GM23338 (cell line): ENCODE measurements at regions not wholly inside any gene's neighbourhood (a gene's known extent, or its start where the extent isn't known, plus 50 kb on each side); places are given as distances from the start of the nearest gene placed in this dataset.

ENCODE experiments used
- ATAC-seq: fragments of 200-7000 bp; cut with Tn5 transposase; 3 replicates; pipeline ENCODE4 v1.9.1; 2020
- DNase-seq: peaks from one replicate; pipeline ENCODE4 v3.0.0-alpha.2; 2015; ENCODE audit warnings: low spot score
- H2AFZ ChIP-seq: fragments of 200-600 bp; sonication (generic); 2 replicates; pipeline ENCODE4 v1.8.0; 2016; ENCODE audit warnings: antibody characterized with exemption, mild to moderate bottlenecking, moderate library complexity
- H3F3A ChIP-seq: fragments of 200-600 bp; sonication (generic); replicated peaks from 2 replicates; pipeline ENCODE4 v1.8.0; 2017; ENCODE audit warnings: antibody characterized with exemption, mixed run types, low read depth
- H3K27ac ChIP-seq: fragments of 200-600 bp; sonication (generic); 2 replicates; pipeline ENCODE4 v1.6.1; 2016; ENCODE audit warnings: low read depth
- H3K27me3 ChIP-seq: fragments of 200-600 bp; sonication (generic); 2 replicates; pipeline ENCODE4 v1.8.0; 2016; ENCODE audit warnings: mild to moderate bottlenecking, mixed run types, moderate library complexity; ENCODE audit not compliant: insufficient read depth
- H3K36me3 ChIP-seq: fragments of 200-600 bp; sonication (generic); 2 replicates; pipeline ENCODE4 v1.8.0; 2016; ENCODE audit warnings: mild to moderate bottlenecking; ENCODE audit not compliant: insufficient read depth
- H3K4me1 ChIP-seq: fragments of 200-600 bp; sonication (generic); 2 replicates; pipeline ENCODE4 v1.8.0; 2016; ENCODE audit warnings: mild to moderate bottlenecking, moderate library complexity; ENCODE audit not compliant: insufficient read depth
- H3K4me2 ChIP-seq: fragments of 200-600 bp; sonication (generic); 2 replicates; pipeline ENCODE4 v1.7.1; 2017; ENCODE audit warnings: mixed run types
- H3K4me3 ChIP-seq: fragments of 200-600 bp; sonication (generic); 2 replicates; pipeline ENCODE4 v1.6.1; 2016; ENCODE audit warnings: mixed run types
- H3K79me2 ChIP-seq: fragments of 200-600 bp; sonication (generic); replicated peaks from 2 replicates; pipeline ENCODE4 v1.8.0; 2017; ENCODE audit warnings: mild to moderate bottlenecking; ENCODE audit not compliant: insufficient read depth
- H3K9me2 ChIP-seq: fragments of 200-600 bp; sonication (generic); 2 replicates; pipeline ENCODE4 v1.8.0; 2017; ENCODE audit not compliant: insufficient read depth
- H4K20me1 ChIP-seq: fragments of 200-600 bp; sonication (generic); replicated peaks from 2 replicates; pipeline ENCODE4 v1.8.0; 2017; ENCODE audit warnings: mild to moderate bottlenecking; ENCODE audit not compliant: insufficient read depth
- H3K27ac Mint-ChIP-seq: 2 replicates; pipeline ENCODE4 v1.8.0; 2020; ENCODE audit warnings: inconsistent platforms, mild to moderate bottlenecking, moderate library complexity, mixed read lengths
- H3K27me3 Mint-ChIP-seq: 3 replicates; pipeline ENCODE4 v1.8.0; 2022; ENCODE audit warnings: low read depth, mild to moderate bottlenecking, moderate library complexity, mixed read lengths, inconsistent platforms; ENCODE audit not compliant: insufficient read depth, poor library complexity
- H3K36me3 Mint-ChIP-seq: 3 replicates; pipeline ENCODE4 v1.8.0; 2021; ENCODE audit warnings: low read depth, mild to moderate bottlenecking, inconsistent platforms, moderate library complexity, mixed read lengths
- H3K4me1 Mint-ChIP-seq: 3 replicates; pipeline ENCODE4 v1.8.0; 2020; ENCODE audit warnings: mild to moderate bottlenecking, inconsistent platforms, mixed read lengths
- H3K4me3 Mint-ChIP-seq: 3 replicates; pipeline ENCODE4 v1.8.0; 2021; ENCODE audit warnings: moderate library complexity, mild to moderate bottlenecking, inconsistent platforms, mixed read lengths
- H3K9me3 Mint-ChIP-seq: 3 replicates; pipeline ENCODE4 v1.8.0; 2020; ENCODE audit warnings: moderate library complexity, mild to moderate bottlenecking, inconsistent platforms, mixed read lengths
- CREB1 ChIP-seq: fragments of 250-450 bp; sonication (Bioruptor Pico); IDR thresholded peaks from 2 replicates; pipeline ENCODE4 v1.5.0; 2020; ENCODE audit warnings: low read depth, mild to moderate bottlenecking, moderate library complexity
- EZH2 ChIP-seq: fragments of 200-600 bp; sonication (generic); IDR thresholded peaks from one replicate; pipeline ENCODE4 v1.8.0; 2017; ENCODE audit warnings: antibody characterized with exemption, mild to moderate bottlenecking, low read depth; ENCODE audit not compliant: unreplicated experiment
- EZH2phosphoT487 ChIP-seq: fragments of 200-600 bp; sonication (generic); IDR thresholded peaks from one replicate; pipeline ENCODE4 v1.8.1; 2018; ENCODE audit warnings: antibody characterized with exemption; ENCODE audit not compliant: unreplicated experiment
- JUNB ChIP-seq: IDR thresholded peaks from one replicate; pipeline ENCODE4 v1.6.1; 2016; ENCODE audit warnings: antibody characterized with exemption; ENCODE audit not compliant: unreplicated experiment
- NANOG ChIP-seq: IDR thresholded peaks from 2 replicates; pipeline ENCODE4 v1.6.1; 2016; ENCODE audit warnings: antibody characterized with exemption, borderline replicate concordance
- POLR2AphosphoS5 ChIP-seq: IDR thresholded peaks from 2 replicates; pipeline ENCODE4 v1.6.1; 2016; ENCODE audit warnings: antibody characterized with exemption, low read depth
- STAT1 ChIP-seq: IDR thresholded peaks from one replicate; pipeline ENCODE4 v1.6.1; 2016; ENCODE audit warnings: antibody characterized with exemption; ENCODE audit not compliant: unreplicated experiment
- ZNF114 ChIP-seq: fragments of 250-450 bp; sonication (Bioruptor Pico); IDR thresholded peaks from 2 replicates; pipeline ENCODE4 v1.5.0; 2020; ENCODE audit warnings: mild to moderate bottlenecking, moderate library complexity
- ZNF331 ChIP-seq: fragments of 250-450 bp; sonication (Bioruptor Pico); IDR thresholded peaks from 2 replicates; pipeline ENCODE4 v1.5.0; 2020; ENCODE audit warnings: low read depth, mild to moderate bottlenecking, moderate library complexity
- TF ChIP-seq, protein P1 (sequence below), 2 experiments: fragments of 200-600 bp in 1 of 2; sonication (generic) in 1 of 2; conservative IDR thresholded peaks; 2 replicates each; pipeline versions ENCODE4 v1.5.1 to v1.6.1; 2016 to 2017; ENCODE audit warnings: antibody characterized with exemption in 2 of 2, low read depth in 2 of 2, mild to moderate bottlenecking in 2 of 2, moderate library complexity in 1 of 2
- TF ChIP-seq, protein P2 (sequence below): IDR thresholded peaks from 2 replicates; pipeline ENCODE4 v1.6.1; 2016; ENCODE audit warnings: antibody characterized with exemption
- TF ChIP-seq, protein P3 (sequence below): IDR thresholded peaks from one replicate; pipeline ENCODE4 v1.6.1; 2018; ENCODE audit warnings: antibody characterized with exemption; ENCODE audit not compliant: unreplicated experiment
- TF ChIP-seq, protein P4 (sequence below): fragments of 250-450 bp; sonication (Bioruptor Pico); IDR thresholded peaks from 2 replicates; pipeline ENCODE4 v1.5.0; 2020; ENCODE audit warnings: mild to moderate bottlenecking, moderate library complexity

DNA sequence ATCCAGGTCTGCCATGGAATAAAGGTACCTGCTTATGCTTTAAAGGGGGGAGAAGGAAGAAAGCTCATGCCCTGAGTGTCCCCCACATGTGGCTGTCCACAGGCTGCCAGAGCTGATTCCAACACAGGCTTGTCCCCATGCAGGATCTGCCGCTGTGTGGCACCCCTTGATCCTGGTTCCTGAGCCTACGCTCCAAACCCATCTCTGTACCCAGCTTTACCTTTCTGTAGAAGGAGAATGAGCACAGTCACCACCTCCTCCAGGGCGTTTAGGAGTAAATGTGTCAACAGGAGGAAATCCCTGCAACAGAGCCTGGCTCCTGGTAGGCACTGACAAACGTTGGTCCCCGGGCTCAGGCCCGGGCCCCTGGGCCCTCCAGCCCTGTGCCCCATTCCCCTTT lies 175.6 kb downstream of the RBFOX3 start:
- Mint-ChIP-seq H3K4me1 (no peaks in the 10 kb centered on the region; the same call in 2 of the 3 replicates), H3K36me3 (no peaks in the 10 kb centered on the region), H3K9me3 (peaks cover 4% of the 10 kb centered on the region; the same call in 1 of the 3 replicates), H3K4me3 (no peak overlapping the region), H3K27ac (no peak overlapping the region), H3K27me3 (peaks cover 7% of the 10 kb centered on the region)
- Histone ChIP-seq H3K27me3 (no peaks in the 10 kb centered on the region), H3K79me2 (no peaks in the 10 kb centered on the region), H3K27ac (no peak overlapping the region), H3K9me2 (no peaks in the 10 kb centered on the region), H3K4me1 (no peaks in the 10 kb centered on the region), H3K4me3 (no peak overlapping the region), H3K36me3 (no peaks in the 10 kb centered on the region), H3K4me2 (no peak overlapping the region), H4K20me1 (no peaks in the 10 kb centered on the region), H2AFZ (no peak overlapping the region), H3F3A (no peaks in the 10 kb centered on the region)
- ATAC-seq (no peak), DNase-seq (no peak)
- TF ChIP-seq ZNF331 (no peak), STAT1 (no peak), ZNF114 (CRISPR knock-in tag) (no peak), EZH2 (no peak), CREB1 (CRISPR knock-in tag) (no peak), NANOG (no peak), EZH2phosphoT487 (no peak), JUNB (no peak), POLR2AphosphoS5 (no peak)
- TF ChIP-seq, protein P1, sequence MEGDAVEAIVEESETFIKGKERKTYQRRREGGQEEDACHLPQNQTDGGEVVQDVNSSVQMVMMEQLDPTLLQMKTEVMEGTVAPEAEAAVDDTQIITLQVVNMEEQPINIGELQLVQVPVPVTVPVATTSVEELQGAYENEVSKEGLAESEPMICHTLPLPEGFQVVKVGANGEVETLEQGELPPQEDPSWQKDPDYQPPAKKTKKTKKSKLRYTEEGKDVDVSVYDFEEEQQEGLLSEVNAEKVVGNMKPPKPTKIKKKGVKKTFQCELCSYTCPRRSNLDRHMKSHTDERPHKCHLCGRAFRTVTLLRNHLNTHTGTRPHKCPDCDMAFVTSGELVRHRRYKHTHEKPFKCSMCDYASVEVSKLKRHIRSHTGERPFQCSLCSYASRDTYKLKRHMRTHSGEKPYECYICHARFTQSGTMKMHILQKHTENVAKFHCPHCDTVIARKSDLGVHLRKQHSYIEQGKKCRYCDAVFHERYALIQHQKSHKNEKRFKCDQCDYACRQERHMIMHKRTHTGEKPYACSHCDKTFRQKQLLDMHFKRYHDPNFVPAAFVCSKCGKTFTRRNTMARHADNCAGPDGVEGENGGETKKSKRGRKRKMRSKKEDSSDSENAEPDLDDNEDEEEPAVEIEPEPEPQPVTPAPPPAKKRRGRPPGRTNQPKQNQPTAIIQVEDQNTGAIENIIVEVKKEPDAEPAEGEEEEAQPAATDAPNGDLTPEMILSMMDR (conservative IDR thresholded peaks at IDR 0.05; ENCODE audit: low read depth in 2 of 2): no peak
- TF ChIP-seq, protein P2, sequence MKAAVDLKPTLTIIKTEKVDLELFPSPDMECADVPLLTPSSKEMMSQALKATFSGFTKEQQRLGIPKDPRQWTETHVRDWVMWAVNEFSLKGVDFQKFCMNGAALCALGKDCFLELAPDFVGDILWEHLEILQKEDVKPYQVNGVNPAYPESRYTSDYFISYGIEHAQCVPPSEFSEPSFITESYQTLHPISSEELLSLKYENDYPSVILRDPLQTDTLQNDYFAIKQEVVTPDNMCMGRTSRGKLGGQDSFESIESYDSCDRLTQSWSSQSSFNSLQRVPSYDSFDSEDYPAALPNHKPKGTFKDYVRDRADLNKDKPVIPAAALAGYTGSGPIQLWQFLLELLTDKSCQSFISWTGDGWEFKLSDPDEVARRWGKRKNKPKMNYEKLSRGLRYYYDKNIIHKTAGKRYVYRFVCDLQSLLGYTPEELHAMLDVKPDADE: no peak
- TF ChIP-seq, protein P3, sequence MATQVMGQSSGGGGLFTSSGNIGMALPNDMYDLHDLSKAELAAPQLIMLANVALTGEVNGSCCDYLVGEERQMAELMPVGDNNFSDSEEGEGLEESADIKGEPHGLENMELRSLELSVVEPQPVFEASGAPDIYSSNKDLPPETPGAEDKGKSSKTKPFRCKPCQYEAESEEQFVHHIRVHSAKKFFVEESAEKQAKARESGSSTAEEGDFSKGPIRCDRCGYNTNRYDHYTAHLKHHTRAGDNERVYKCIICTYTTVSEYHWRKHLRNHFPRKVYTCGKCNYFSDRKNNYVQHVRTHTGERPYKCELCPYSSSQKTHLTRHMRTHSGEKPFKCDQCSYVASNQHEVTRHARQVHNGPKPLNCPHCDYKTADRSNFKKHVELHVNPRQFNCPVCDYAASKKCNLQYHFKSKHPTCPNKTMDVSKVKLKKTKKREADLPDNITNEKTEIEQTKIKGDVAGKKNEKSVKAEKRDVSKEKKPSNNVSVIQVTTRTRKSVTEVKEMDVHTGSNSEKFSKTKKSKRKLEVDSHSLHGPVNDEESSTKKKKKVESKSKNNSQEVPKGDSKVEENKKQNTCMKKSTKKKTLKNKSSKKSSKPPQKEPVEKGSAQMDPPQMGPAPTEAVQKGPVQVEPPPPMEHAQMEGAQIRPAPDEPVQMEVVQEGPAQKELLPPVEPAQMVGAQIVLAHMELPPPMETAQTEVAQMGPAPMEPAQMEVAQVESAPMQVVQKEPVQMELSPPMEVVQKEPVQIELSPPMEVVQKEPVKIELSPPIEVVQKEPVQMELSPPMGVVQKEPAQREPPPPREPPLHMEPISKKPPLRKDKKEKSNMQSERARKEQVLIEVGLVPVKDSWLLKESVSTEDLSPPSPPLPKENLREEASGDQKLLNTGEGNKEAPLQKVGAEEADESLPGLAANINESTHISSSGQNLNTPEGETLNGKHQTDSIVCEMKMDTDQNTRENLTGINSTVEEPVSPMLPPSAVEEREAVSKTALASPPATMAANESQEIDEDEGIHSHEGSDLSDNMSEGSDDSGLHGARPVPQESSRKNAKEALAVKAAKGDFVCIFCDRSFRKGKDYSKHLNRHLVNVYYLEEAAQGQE: no peak
- TF ChIP-seq, protein P4, sequence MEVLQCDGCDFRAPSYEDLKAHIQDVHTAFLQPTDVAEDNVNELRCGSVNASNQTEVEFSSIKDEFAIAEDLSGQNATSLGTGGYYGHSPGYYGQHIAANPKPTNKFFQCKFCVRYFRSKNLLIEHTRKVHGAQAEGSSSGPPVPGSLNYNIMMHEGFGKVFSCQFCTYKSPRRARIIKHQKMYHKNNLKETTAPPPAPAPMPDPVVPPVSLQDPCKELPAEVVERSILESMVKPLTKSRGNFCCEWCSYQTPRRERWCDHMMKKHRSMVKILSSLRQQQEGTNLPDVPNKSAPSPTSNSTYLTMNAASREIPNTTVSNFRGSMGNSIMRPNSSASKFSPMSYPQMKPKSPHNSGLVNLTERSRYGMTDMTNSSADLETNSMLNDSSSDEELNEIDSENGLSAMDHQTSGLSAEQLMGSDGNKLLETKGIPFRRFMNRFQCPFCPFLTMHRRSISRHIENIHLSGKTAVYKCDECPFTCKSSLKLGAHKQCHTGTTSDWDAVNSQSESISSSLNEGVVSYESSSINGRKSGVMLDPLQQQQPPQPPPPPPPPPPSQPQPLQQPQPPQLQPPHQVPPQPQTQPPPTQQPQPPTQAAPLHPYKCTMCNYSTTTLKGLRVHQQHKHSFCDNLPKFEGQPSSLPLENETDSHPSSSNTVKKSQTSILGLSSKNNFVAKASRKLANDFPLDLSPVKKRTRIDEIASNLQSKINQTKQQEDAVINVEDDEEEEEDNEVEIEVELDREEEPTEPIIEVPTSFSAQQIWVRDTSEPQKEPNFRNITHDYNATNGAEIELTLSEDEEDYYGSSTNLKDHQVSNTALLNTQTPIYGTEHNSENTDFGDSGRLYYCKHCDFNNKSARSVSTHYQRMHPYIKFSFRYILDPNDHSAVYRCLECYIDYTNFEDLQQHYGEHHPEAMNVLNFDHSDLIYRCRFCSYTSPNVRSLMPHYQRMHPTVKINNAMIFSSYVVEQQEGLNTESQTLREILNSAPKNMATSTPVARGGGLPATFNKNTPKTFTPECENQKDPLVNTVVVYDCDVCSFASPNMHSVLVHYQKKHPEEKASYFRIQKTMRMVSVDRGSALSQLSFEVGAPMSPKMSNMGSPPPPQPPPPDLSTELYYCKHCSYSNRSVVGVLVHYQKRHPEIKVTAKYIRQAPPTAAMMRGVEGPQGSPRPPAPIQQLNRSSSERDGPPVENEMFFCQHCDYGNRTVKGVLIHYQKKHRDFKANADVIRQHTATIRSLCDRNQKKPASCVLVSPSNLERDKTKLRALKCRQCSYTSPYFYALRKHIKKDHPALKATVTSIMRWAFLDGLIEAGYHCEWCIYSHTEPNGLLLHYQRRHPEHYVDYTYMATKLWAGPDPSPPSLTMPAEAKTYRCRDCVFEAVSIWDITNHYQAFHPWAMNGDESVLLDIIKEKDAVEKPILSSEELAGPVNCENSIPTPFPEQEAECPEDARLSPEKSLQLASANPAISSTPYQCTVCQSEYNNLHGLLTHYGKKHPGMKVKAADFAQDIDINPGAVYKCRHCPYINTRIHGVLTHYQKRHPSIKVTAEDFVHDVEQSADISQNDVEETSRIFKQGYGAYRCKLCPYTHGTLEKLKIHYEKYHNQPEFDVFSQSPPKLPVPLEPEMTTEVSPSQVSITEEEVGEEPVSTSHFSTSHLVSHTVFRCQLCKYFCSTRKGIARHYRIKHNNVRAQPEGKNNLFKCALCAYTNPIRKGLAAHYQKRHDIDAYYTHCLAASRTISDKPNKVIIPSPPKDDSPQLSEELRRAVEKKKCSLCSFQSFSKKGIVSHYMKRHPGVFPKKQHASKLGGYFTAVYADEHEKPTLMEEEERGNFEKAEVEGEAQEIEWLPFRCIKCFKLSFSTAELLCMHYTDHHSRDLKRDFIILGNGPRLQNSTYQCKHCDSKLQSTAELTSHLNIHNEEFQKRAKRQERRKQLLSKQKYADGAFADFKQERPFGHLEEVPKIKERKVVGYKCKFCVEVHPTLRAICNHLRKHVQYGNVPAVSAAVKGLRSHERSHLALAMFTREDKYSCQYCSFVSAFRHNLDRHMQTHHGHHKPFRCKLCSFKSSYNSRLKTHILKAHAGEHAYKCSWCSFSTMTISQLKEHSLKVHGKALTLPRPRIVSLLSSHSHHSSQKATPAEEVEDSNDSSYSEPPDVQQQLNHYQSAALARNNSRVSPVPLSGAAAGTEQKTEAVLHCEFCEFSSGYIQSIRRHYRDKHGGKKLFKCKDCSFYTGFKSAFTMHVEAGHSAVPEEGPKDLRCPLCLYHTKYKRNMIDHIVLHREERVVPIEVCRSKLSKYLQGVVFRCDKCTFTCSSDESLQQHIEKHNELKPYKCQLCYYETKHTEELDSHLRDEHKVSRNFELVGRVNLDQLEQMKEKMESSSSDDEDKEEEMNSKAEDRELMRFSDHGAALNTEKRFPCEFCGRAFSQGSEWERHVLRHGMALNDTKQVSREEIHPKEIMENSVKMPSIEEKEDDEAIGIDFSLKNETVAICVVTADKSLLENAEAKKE (CRISPR knock-in tag): no peak
